Fibroblast of skin of left biceps (primary cell): ENCODE measurements at regions not wholly inside any gene's neighbourhood (a gene's known extent, or its start where the extent isn't known, plus 50 kb on each side); places are given as distances from the start of the nearest gene placed in this dataset.
"Not testable (repeated sequence)": the region's sequence is repeated elsewhere in the genome, so short reads cannot be mapped to it uniquely, and the experiment has no call there.

Source experiments
- DNase-seq, 2 experiments: peaks; one replicate each; pipeline ENCODE4 v3.0.0-alpha.2; 2013; ENCODE audit warnings: low read depth in 2 of 2

DNA sequence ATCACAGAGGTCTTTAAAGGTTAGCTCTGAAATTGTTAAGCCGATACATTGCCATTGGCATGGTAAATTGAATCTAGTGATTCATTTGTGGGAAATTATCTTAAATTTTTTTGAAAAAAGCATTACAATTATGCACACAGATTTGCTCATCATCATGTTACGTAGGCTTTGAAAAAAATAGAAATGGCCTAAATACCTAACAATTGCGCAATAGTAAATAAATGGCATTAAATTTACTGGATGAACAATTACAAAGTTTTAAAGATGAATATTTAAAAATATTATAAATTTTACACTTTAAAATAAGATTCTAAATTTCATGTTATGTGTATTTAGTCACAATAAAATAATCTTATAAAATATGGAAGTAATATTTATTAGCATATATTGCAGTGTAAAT lies 171.3 kb downstream of the RPRM start:
- DNase-seq: no peak

- no peak for DNase-seq
Observed at GRCh38 chr2:153299809-153300208, 178.8 kb downstream of the RPRM start.

DNA sequence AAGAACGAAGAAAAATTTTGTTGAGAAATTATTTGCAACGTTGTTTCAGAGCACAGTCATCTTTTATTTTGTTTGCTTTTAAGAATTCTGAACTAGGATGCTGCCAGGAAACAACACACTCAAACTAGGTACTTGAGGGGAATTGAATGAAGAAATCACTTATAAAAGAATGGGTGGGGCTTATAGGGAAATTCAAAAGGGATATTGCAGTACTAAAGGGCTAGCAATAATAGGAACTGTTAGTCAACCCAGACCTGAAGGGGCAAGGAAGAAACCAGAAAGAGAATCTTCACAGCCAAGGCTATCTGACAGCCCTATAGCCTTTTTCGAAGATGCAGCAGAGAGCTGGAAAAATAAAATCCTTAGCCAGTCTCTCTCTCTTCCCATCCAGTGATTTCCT lies 179.3 kb downstream of the RPRM start:
- DNase-seq: no peak

DNA sequence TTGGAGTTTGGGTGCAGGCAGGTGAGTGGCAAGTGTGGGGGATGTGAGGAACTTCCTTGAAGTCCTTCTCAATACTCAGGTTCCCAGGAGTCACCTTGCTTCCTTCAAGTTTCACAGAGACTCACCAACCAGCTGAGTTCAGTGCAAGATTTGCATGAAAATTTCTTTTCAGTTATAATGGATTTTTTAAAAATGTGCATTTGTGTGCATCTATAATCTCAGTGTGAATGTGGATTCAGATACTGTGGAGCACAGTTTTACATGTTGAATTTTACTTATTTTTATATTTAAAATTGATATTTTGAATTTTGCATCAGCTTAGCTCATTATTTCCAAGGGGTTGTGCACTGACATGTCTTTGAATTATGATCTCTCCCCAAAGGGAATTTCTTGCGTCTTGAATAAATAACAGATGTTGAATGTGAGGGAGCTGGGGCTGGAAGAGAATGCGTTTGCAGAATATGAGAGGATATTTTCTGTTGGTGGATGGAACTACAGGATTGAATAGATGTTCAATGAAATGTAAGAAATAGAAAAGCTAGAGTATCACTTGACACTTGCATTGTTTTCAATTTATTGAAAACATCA lies 184.3 kb downstream of the RPRM start:
- DNase-seq: no peak

- DNase-seq: no peak
Observed at GRCh38 chr2:153291718-153292117, 186.8 kb downstream of the RPRM start.

- DNase-seq: no peak
Observed at GRCh38 chr2:153287109-153287801, 191.3 kb downstream of the RPRM start.

DNA sequence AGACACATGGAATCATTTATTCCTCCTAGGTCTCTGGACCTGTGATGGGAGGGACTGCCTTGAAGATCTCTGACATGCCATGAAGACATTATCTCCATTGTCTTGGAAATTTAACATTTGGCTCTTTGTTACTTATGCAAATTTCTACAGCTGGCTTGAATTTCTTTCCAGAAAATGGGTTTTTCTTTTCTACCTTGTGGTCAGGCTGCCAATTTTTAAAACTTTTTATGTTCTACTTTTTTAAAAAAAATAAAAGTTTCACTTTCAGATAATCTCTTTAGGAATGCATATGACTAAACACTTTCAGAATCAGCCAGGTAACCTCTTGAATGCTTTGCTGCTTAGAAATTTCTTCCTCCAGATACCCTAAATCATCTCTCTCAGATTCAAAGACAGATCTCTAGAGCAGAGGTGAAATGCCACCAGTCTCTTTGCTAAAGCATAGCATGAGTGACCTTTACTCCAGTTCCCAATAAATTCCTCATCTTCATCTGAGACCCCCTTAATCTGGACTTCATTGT lies 209.6 kb downstream of the RPRM start:
- DNase-seq: no peak

DNA sequence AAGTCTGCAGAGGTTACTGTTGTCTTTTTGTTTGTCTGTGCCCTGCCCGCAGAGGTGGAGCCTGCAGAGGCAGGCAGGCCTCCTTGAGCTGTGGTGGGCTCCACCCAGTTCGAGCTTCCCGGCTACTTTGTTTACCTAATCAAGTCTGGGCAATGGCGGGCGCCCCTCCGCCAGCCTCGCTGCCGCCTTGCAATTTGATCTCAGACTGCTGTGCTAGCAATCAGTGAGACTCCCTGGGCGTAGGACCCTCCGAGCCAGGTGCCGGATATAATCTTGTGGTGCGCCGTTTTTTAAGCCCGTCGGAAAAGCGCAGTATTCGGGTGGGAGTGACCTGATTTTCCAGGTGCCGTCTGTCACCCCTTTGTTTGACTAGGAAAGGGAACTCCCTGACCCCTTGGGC lies 221.7 kb downstream of the RPRM start:
- DNase-seq: not testable (repeated sequence)

DNA sequence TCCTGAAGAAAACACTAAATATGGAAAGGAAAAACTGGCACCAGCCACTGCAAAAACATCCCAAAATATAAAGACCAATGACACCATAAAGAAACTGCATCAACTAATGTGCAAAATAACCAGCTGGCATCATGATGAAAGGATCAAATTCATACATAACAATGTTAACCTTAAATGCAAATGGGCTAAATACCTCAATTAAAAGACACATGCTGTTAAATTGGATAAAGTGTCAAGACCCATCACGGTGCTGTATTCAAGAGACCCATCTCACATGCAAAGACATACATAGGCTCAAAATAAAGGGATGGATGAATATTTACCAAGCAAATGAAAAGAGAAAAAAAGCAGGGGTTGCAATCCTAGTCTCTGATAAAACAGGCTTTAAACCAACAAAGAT lies 231.9 kb downstream of the RPRM start:
- DNase-seq: not testable (repeated sequence)

- DNase-seq: no peak
Observed at GRCh38 chr2:153235516-153235915, 243.0 kb downstream of the RPRM start.

DNA sequence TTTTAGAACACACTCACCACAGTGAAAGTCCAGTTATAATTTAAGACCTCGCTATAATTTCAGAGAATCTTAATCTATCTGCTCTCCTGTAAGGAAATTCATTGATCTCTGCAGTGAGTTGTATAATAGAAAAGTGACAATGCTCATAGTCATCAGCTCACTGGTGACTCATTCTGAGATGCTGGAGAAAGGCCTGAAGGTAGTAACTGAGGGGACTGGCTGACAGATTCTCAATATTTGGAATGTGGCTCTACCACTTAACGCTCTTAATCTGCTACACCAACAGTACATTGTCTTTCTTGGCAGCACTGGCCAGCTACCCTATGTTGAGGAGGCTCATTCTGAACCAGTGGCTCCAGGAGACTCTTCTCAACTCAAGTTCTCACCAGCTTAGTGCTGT lies 246.1 kb downstream of the RPRM start:
- DNase-seq: no peak

- no peak for DNase-seq
Observed at GRCh38 chr2:153230977-153231376, 247.6 kb downstream of the RPRM start.

- no peak for DNase-seq
Observed at GRCh38 chr2:153228904-153229303, 249.7 kb downstream of the RPRM start.

- no peak for DNase-seq
Observed at GRCh38 chr2:153227981-153228380, 250.6 kb downstream of the RPRM start.

DNA sequence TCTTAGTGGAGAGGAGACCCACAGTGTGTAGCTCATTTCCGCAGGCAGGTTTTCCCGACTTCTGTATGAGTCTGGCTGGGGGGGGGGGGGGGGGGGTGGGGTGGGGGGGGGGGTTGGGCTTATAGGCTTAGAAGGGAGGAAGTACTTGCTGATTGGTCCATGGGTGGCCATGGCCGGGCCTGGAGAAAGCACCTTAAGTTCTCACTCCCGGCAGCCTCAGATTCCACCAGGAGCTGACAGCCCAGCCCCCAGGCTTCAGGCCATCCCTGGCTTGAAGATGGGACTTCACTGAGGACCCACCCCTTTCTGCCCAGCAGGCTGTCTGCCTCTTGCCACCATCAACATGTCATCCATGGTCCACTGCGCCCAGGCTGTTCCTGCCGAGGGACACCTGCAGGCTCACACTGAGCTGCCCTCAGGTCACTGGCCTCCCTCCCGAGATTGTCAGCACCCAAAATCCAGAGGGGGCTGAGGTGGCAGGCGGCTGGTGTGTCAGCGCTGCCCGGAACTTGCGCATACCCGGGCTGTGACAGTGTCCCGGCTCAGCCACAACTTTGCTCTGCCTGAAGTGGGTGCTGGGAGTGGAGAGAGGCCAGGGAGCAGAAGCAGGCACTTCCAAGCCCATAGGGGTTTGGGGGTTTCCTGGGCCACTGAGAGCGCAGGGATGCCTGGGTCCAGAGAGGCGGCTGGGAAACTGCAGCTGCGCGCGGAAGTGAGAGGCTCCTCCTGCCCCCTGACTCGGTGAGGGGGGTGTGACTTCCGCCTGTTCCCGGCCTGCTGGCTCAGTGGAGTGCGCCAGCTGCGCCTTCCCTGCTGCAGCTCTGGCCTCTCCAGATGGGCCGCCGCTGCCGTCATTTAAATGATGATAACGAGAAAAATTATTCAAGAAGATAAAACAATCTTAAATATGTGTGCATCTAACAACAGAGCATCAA lies 256.1 kb downstream of the RPRM start:
- DNase-seq: no peak

DNA sequence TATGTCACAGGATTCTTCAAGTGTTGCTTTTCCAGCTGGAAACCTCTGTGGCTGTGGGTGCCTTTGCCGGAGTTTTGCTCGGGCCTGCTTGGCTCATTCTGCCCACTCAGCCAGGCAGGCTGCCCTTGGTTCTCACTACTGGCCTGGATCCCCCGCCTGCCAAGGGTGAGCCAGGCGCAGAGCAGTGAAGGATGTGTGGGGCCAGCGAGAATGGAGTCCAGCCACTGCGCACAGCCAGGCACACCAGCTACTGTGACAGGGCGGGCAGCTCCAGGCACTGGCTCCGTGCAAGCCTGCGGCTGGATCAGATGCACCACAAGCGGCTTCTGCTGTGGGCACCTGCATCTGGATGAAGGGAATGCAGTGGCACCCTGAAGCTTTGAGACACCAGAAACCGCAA lies 257.1 kb downstream of the RPRM start:
- DNase-seq: no peak

DNA sequence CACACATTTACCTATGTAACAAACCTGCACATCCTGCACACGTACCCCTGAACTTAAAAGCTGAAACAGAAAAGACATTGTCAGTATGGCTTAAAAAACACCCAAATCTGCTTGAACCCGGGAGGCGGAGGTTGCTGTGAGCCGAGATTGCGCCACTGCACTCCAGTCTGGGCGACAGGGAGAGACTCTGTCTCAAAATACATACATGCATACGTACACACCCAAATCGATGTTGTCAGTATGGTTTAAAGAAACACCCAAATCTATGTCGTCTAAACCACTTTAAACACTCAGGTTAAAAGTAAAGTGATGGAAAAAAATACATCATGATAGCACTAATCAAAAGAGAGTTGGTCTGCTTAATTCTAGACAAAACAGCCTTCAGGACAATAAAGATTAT lies 257.5 kb downstream of the RPRM start:
- no peak for DNase-seq

GRCh38 chr2:153218851-153219250 lies 259.7 kb downstream of the RPRM start:
- no peak for DNase-seq

- DNase-seq: no peak
Observed at GRCh38 chr2:153214337-153214736, 264.2 kb downstream of the RPRM start.

DNA sequence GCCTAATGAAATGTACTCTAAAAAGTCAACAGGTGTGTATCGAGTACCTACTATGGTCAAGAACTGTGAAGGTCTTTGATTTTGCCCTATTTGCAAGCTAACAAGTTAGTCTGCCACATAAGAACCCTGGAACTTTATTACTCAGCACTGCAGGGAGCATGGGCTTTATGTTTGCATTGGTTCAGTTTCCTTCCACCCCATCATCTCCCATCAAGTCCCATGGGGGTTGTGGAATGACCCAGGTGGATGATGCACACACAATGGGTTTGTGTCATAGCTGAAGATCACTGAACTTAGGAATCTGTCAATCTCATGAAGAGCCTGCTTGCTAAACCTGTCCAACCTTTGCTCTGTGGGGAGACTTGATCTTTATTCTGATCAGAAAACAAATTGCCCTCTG lies 265.5 kb downstream of the RPRM start:
- DNase-seq: no peak

DNA sequence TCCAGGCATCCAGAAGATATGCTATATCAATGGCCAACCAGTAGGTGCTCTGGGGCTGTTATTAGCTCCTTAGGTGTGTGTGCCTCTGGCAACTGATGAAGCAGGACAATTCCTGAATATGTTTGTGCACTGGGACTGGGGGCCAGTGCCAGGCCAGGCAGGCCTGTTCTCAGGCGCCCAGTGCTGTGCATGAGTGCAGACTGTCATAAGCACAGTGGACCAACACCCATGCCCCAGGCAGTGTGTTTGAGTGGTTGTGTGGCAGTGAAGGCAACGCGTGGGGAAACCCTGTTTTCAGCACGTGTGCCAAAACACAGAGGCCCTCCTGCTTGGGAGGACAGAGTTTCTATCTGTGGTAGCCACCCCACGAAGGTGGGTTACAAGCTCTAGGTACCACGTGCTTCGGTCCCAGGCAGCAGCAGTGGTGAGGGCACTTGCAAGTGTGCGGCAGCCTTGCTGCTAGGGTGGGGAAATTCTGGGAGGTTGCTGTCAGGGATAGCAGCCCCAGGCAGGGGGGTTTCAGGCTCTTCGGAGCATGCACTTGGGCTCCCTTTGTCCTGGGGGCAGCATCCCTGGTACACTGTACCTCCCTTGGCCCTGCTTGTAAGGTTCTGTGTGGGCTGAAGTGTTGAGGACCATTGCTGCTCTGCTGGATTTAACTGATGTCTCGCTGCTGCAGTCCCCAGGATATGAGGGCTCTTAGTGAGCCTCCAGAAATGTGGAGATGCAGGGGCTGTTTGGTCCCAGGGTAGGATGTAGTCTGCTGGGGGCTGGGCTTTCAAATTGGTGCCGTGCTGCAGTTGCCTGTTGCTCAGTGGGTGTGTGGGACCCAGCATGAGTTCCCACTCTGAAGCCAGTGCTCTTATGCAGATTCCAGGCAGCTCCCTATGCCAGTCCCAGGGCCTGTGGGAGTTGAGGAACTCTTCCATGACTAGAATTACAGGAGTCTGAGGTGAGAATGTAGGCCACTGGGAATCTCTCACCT lies 280.9 kb downstream of the RPRM start:
- DNase-seq: no peak
